ENCODE measurements at regions not wholly inside any gene's neighbourhood (a gene's known extent, or its start where the extent isn't known, plus 50 kb on each side); places are given as distances from the start of the nearest gene placed in this dataset.
A peak's percentile ranks its signal among the peaks of the same experiment; 100 is the strongest.

GRCh38 chr11:70742553-70743291 is 344.4 kb downstream of the CTTN start:
- DNase-seq (ENCODE audit: low read depth) = no peak

- DNase-seq (ENCODE audit: low read depth) = no peak
Observed at GRCh38 chr11:70743329-70743728, 345.0 kb downstream of the CTTN start.

- no peak for DNase-seq (ENCODE audit: low read depth)
Observed at GRCh38 chr11:70743941-70744351, 345.6 kb downstream of the CTTN start.

GRCh38 chr11:70744396-70745185 is 346.3 kb downstream of the CTTN start:
- no peak for DNase-seq (ENCODE audit: low read depth)

- no peak for DNase-seq (ENCODE audit: low read depth)
Observed at GRCh38 chr11:70745451-70745850, 347.1 kb downstream of the CTTN start.

- no peak for DNase-seq (ENCODE audit: low read depth)
Observed at GRCh38 chr11:70745941-70746340, 347.6 kb downstream of the CTTN start.

GRCh38 chr11:70746351-70746750 is 348.0 kb downstream of the CTTN start:
- DNase-seq (ENCODE audit: low read depth) = no peak

- DNase-seq (ENCODE audit: low read depth) = no peak
Observed at GRCh38 chr11:70747285-70747684, 349.0 kb downstream of the CTTN start.

GRCh38 chr11:70747921-70748320 is 349.6 kb downstream of the CTTN start:
- DNase-seq (ENCODE audit: low read depth) = no peak

- no peak for DNase-seq (ENCODE audit: low read depth)
Observed at GRCh38 chr11:70751142-70751734, 352.9 kb downstream of the CTTN start.

- peak; percentile 26 for DNase-seq (ENCODE audit: low read depth)
Observed at GRCh38 chr11:70755410-70756158, 357.3 kb downstream of the CTTN start.

- no peak for DNase-seq (ENCODE audit: low read depth)
Observed at GRCh38 chr11:70756341-70756740, 358.0 kb downstream of the CTTN start.

- no peak for DNase-seq (ENCODE audit: low read depth)
Observed at GRCh38 chr11:70756756-70757155, 358.4 kb downstream of the CTTN start.

GRCh38 chr11:70757241-70757640 is 358.9 kb downstream of the CTTN start:
- DNase-seq (ENCODE audit: low read depth) = no peak

- no peak for DNase-seq (ENCODE audit: low read depth)
Observed at GRCh38 chr11:70758206-70758605, 359.9 kb downstream of the CTTN start.

GRCh38 chr11:70759846-70760245 is 361.5 kb downstream of the CTTN start:
- DNase-seq (ENCODE audit: low read depth) = no peak

- DNase-seq (ENCODE audit: low read depth) = no peak
Observed at GRCh38 chr11:70760416-70761020, 362.2 kb downstream of the CTTN start.

- no peak for DNase-seq (ENCODE audit: low read depth)
Observed at GRCh38 chr11:70761094-70761907, 363.0 kb downstream of the CTTN start.

GRCh38 chr11:70761908-70762337 is 363.6 kb downstream of the CTTN start:
- no peak for DNase-seq (ENCODE audit: low read depth)

GRCh38 chr11:70762810-70763209 is 364.5 kb downstream of the CTTN start:
- no peak for DNase-seq (ENCODE audit: low read depth)

GRCh38 chr11:70763606-70764005 is 365.3 kb downstream of the CTTN start:
- no peak for DNase-seq (ENCODE audit: low read depth)

All from HS-27A (cell line).